Brain microvascular endothelial cell (primary cell): ENCODE measurements at regions not wholly inside any gene's neighbourhood (a gene's known extent, or its start where the extent isn't known, plus 50 kb on each side); places are given as distances from the start of the nearest gene placed in this dataset.

Experiments used
- DNase-seq: peaks from one replicate; pipeline ENCODE4 v3.0.0-alpha.2; 2020
- H3K27ac ChIP-seq: fragments of 250-450 bp; sonication (Bioruptor Pico); 2 replicates; pipeline ENCODE4 v1.5.1; 2020; ENCODE audit warnings: mild to moderate bottlenecking, moderate library complexity
- H3K27me3 ChIP-seq: fragments of 250-450 bp; sonication (Bioruptor Pico); replicated peaks from 2 replicates; pipeline ENCODE4 v1.5.1; 2020; ENCODE audit warnings: mild to moderate bottlenecking
- H3K36me3 ChIP-seq: fragments of 250-450 bp; sonication (Bioruptor Pico); replicated peaks from 2 replicates; pipeline ENCODE4 v1.5.1; 2020; ENCODE audit warnings: mild to moderate bottlenecking
- H3K4me3 ChIP-seq: 2 replicates; pipeline ENCODE4 v1.5.1; 2011; ENCODE audit warnings: low read depth, mild to moderate bottlenecking, control low read depth, low read length, moderate library complexity
- in situ Hi-C: cut with HindIII; loops from 2 replicates; pipeline ENCODE4 v1.10.0; 2017; ENCODE audit warnings: low sequenced_read_pairs, low pct_ligation_motif_present
- TF ChIP-seq, protein P1 (sequence below): IDR thresholded peaks from 2 replicates; pipeline ENCODE4 v1.5.1; 2011; ENCODE audit warnings: low read depth, mild to moderate bottlenecking, moderate library complexity, low read length, control low read depth, inconsistent platforms; ENCODE audit errors: missing control alignments

DNA sequence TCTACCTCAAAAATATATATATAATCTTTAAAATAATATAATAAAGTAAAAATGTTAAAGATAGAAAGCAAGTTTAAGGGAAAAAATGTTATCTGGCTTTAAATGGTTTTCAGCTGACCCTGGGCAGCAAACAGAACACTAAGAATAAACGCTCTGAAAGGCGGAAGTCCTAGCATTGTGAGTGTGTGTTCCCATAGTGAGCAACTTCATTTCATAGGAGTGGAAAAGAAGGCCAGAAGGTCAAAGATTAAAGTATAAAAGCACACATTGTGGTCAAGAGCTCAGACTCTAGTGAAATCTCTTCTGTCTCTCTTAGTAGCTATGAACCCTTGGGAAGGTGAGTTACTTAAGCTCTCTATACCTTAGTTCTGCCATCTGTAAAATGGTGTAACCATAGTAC is 374.4 kb downstream of the ENC1 start:
- no peak overlapping the region for H3K4me3 ChIP-seq
- no peaks in the 10 kb centered on the region for H3K36me3 ChIP-seq
- TF ChIP-seq, protein P1, sequence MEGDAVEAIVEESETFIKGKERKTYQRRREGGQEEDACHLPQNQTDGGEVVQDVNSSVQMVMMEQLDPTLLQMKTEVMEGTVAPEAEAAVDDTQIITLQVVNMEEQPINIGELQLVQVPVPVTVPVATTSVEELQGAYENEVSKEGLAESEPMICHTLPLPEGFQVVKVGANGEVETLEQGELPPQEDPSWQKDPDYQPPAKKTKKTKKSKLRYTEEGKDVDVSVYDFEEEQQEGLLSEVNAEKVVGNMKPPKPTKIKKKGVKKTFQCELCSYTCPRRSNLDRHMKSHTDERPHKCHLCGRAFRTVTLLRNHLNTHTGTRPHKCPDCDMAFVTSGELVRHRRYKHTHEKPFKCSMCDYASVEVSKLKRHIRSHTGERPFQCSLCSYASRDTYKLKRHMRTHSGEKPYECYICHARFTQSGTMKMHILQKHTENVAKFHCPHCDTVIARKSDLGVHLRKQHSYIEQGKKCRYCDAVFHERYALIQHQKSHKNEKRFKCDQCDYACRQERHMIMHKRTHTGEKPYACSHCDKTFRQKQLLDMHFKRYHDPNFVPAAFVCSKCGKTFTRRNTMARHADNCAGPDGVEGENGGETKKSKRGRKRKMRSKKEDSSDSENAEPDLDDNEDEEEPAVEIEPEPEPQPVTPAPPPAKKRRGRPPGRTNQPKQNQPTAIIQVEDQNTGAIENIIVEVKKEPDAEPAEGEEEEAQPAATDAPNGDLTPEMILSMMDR, result no peak
- in situ Hi-C loops, result no loop called here
- no peak for DNase-seq
- no peaks in the 10 kb centered on the region for H3K27me3 ChIP-seq
- H3K27ac ChIP-seq, result no peak overlapping the region

GRCh38 chr5:74262544-74263207 is 377.9 kb downstream of the ENC1 start:
- TF ChIP-seq, protein P1, result no peak
- no peaks in the 10 kb centered on the region for H3K36me3 ChIP-seq
- no peaks in the 10 kb centered on the region for H3K27me3 ChIP-seq
- no peak overlapping the region for H3K4me3 ChIP-seq
- H3K27ac ChIP-seq, result no peak overlapping the region
- no peak for DNase-seq
- in situ Hi-C loops, result no loop called here

GRCh38 chr5:74261866-74262265 is 378.7 kb downstream of the ENC1 start:
- H3K27me3 ChIP-seq, result no peaks in the 10 kb centered on the region
- no peak for DNase-seq
- no peak overlapping the region for H3K27ac ChIP-seq
- no peaks in the 10 kb centered on the region for H3K36me3 ChIP-seq
- TF ChIP-seq, protein P1, result no peak
- in situ Hi-C loops, result no loop called here
- no peak overlapping the region for H3K4me3 ChIP-seq

- in situ Hi-C loops, result no loop called here
- no peaks in the 10 kb centered on the region for H3K27me3 ChIP-seq
- DNase-seq, result no peak
- no peaks in the 10 kb centered on the region for H3K36me3 ChIP-seq
- H3K4me3 ChIP-seq, result no peak overlapping the region
- TF ChIP-seq, protein P1, result no peak
- H3K27ac ChIP-seq, result no peak overlapping the region
Measured at GRCh38 chr5:74261421-74261820, 379.1 kb downstream of the ENC1 start.

DNA sequence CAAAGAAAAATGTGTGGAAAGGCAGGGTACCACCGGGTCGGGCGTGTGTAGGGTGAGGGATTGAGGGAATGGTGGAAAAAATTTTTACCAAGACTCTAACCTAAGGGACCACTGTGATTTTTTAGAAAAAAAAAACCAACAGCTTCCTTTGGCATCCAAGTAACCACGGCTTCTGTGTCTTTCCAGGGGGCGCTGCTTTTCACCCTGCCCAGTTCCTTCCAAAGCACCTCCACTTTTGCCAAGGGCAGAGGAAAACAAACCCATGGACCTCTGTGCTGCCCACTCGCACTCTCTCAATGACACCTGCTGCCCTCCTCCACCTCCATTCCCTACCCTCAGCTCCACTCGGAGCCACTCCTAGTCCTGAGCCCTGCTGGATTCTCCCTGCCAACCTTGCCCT is 381.0 kb downstream of the ENC1 start:
- Histone ChIP-seq H3K4me3 (no peak overlapping the region), H3K27me3 (no peaks in the 10 kb centered on the region), H3K27ac (no peak overlapping the region), H3K36me3 (no peaks in the 10 kb centered on the region)
- TF ChIP-seq, protein P1, result no peak
- DNase-seq, result no peak
- in situ Hi-C loops, result no loop called here

GRCh38 chr5:74258314-74258665 is 382.2 kb downstream of the ENC1 start:
- TF ChIP-seq, protein P1, result no peak
- Histone ChIP-seq H3K27ac (no peak overlapping the region), H3K36me3 (no peaks in the 10 kb centered on the region), H3K27me3 (no peaks in the 10 kb centered on the region), H3K4me3 (no peak overlapping the region)
- DNase-seq, result no peak
- in situ Hi-C loops, result no loop called here
